ENCODE measurements at regions not wholly inside any gene's neighbourhood (a gene's known extent, or its start where the extent isn't known, plus 50 kb on each side); places are given as distances from the start of the nearest gene placed in this dataset.

DNA sequence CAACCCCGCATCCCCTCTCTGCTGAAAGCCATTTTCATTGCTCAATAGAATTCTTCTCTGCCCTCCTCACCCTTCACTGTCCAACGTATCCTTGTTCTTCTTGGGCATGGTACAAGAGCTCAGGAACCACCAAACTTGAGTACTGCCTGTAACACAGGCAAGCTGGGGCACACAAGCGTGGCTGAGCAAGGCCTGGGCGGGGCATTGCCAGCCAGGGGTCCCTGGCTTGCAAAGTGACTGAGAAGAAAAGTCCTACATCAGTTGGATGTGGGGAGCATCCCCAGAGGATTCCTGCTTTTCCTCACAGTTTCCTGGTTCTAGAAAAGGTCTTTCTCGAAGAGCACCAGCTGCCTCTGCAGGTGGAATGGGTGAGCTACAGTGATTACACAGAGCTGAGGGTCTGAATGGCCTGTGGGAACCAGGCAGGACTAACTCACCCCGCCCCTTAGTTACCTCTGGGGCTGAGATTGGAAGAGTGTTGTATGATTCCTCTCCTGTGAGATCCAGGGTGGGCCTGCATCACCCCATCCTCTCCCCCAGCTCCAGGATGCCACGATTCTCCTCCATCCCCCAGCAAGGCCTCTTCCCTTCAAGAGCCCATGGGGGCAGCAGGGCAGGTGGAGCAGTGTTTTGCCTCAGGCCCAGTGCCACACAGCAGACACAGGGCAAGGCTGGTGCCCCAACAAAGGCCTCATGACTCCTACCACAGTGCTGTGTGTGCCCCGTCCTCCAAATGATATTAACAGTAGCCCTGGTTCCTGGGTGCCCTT is 121.9 kb downstream of the MATN1 start:
- TF ChIP-seq, protein P1, sequence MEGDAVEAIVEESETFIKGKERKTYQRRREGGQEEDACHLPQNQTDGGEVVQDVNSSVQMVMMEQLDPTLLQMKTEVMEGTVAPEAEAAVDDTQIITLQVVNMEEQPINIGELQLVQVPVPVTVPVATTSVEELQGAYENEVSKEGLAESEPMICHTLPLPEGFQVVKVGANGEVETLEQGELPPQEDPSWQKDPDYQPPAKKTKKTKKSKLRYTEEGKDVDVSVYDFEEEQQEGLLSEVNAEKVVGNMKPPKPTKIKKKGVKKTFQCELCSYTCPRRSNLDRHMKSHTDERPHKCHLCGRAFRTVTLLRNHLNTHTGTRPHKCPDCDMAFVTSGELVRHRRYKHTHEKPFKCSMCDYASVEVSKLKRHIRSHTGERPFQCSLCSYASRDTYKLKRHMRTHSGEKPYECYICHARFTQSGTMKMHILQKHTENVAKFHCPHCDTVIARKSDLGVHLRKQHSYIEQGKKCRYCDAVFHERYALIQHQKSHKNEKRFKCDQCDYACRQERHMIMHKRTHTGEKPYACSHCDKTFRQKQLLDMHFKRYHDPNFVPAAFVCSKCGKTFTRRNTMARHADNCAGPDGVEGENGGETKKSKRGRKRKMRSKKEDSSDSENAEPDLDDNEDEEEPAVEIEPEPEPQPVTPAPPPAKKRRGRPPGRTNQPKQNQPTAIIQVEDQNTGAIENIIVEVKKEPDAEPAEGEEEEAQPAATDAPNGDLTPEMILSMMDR (IDR thresholded peaks at IDR 0.05 in 2 of 3, conservative IDR thresholded peaks at IDR 0.05 in 1 of 3; ENCODE audit: borderline replicate concordance in 1 of 3, insufficient read depth in 1 of 3, low read depth in 2 of 3, low read length in 2 of 3): 0 out of 6 replicates have a peak, but pooled peaks of 1 of the 3 experiments have one; percentile 6
- TF ChIP-seq TCF7L2 (IDR thresholded peaks at IDR 0.05; ENCODE audit: borderline replicate concordance, extremely low read depth, insufficient read depth, insufficient read length): no peak
- TF ChIP-seq, protein P2, sequence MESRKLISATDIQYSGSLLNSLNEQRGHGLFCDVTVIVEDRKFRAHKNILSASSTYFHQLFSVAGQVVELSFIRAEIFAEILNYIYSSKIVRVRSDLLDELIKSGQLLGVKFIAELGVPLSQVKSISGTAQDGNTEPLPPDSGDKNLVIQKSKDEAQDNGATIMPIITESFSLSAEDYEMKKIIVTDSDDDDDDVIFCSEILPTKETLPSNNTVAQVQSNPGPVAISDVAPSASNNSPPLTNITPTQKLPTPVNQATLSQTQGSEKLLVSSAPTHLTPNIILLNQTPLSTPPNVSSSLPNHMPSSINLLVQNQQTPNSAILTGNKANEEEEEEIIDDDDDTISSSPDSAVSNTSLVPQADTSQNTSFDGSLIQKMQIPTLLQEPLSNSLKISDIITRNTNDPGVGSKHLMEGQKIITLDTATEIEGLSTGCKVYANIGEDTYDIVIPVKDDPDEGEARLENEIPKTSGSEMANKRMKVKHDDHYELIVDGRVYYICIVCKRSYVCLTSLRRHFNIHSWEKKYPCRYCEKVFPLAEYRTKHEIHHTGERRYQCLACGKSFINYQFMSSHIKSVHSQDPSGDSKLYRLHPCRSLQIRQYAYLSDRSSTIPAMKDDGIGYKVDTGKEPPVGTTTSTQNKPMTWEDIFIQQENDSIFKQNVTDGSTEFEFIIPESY (IDR thresholded peaks at IDR 0.05; ENCODE audit: extremely low read depth, insufficient replicate concordance, low read length): no peak
- Histone ChIP-seq H3K4me1 (ENCODE audit: control insufficient read depth in 1 of 2, insufficient read depth in 2 of 2, low read length in 2 of 2) (no peaks in the 10 kb centered on the region), H3K9ac (ENCODE audit: low read length) (no peak overlapping the region), H3K9me2 (ENCODE audit: insufficient read depth) (no peaks in the 10 kb centered on the region), H3K27ac (ENCODE audit: low read depth, low read length) (no peak overlapping the region), H3K4me3 (replicated peaks in 1 of 2; ENCODE audit: low read depth in 1 of 2, low read length in 2 of 2) (no peak overlapping the region), H3K4me2 (ENCODE audit: low read length) (no peak overlapping the region), H3K36me3 (ENCODE audit: control insufficient read depth in 1 of 2, insufficient read depth in 2 of 2, low read length in 2 of 2) (no peaks in the 10 kb centered on the region), H3K79me2 (ENCODE audit: insufficient read depth, low read length) (no peaks in the 10 kb centered on the region), H4K20me1 (ENCODE audit: insufficient read depth) (no peaks in the 10 kb centered on the region), H3K27me3 (ENCODE audit: insufficient read depth, low read length) (no peaks in the 10 kb centered on the region), H2AFZ (ENCODE audit: low read depth, low read length, poor library complexity, severe bottlenecking) (no peak overlapping the region), H3K9me3 (ENCODE audit: control insufficient read depth in 1 of 2, insufficient read depth in 1 of 2, low read depth in 1 of 2, low read length in 2 of 2) (no peaks in the 10 kb centered on the region)
- CTCF ChIA-PET: no interaction called here
- no TSS peak for BruUV-seq (replicated peaks)
- DNase-seq (ENCODE audit: low read depth, low spot score): no peak
- POLR2A ChIA-PET: no interaction called here
- RAD21 ChIA-PET (ENCODE audit: low non-redundant PET in 1 of 2, low total read pairs in 2 of 2, uncharacterized antibody in 2 of 2, unreplicated experiment in 2 of 2): no interaction called here
- intact Hi-C loops (cut with micrococcal nuclease): no loop called here
- ATAC-seq: 0 out of 2 replicates have a peak, but pooled peaks have one; percentile 36

All from HCT116 (cell line).